ENCODE measurements at regions not wholly inside any gene's neighbourhood (a gene's known extent, or its start where the extent isn't known, plus 50 kb on each side); places are given as distances from the start of the nearest gene placed in this dataset.

GRCh38 chr5:106595864-106596263 is 1074.9 kb downstream of the EFNA5 start:
- TF ChIP-seq CTCF (IDR thresholded peaks at IDR 0.05; ENCODE audit: low read depth, low read length, missing input control) (no peak), REST (IDR thresholded peaks at IDR 0.05) (no peak), RXRA (IDR thresholded peaks at IDR 0.05) (no peak), ATF3 (IDR thresholded peaks at IDR 0.05) (no peak), SP1 (IDR thresholded peaks at IDR 0.05) (no peak), EGR1 (IDR thresholded peaks at IDR 0.05; ENCODE audit: low read depth in 2 of 2) (no peak), GABPA (IDR thresholded peaks at IDR 0.05 in 1 of 2, conservative IDR thresholded peaks at IDR 0.05 in 1 of 2) (no peak), MAX (IDR thresholded peaks at IDR 0.05) (no peak), FOXA1 (IDR thresholded peaks at IDR 0.05) (no peak), TAF1 (conservative IDR thresholded peaks at IDR 0.05) (no peak), JUND (IDR thresholded peaks at IDR 0.05) (no peak)

All from liver (tissue), 3 donors.